ENCODE measurements at regions not wholly inside any gene's neighbourhood (a gene's known extent, or its start where the extent isn't known, plus 50 kb on each side); places are given as distances from the start of the nearest gene placed in this dataset.
A peak's percentile ranks its signal among the peaks of the same experiment; 100 is the strongest.

DNA sequence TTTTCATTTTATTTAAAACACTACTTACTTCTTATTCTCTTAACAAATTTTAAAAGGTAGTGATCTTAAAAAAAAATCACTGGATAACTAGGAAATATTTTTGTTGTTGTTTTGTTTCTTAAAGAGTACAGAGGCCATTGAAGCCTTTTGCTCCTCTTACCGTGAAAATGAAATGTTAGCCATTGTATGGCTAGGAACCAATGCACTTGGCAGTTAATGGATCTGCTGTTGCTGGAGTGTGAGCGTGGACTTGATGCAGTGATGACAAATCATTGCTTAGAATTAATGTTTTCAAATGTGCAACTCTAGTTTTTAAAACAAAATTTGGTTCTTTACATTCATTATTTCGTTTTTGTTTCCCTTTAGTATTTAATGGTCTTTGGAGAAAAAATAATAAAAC is 162.3 kb downstream of the HAUS1 start:
- H3K4me3 ChIP-seq: no peak overlapping the region
- no peaks in the 10 kb centered on the region for H3K36me3 ChIP-seq
- H3K27ac ChIP-seq: no peak overlapping the region
- no peak for DNase-seq
- no peaks in the 10 kb centered on the region for H3K27me3 ChIP-seq
- H3K9me3 ChIP-seq (replicated peaks): no peaks in the 10 kb centered on the region
- H3K4me1 ChIP-seq: no peaks in the 10 kb centered on the region

DNA sequence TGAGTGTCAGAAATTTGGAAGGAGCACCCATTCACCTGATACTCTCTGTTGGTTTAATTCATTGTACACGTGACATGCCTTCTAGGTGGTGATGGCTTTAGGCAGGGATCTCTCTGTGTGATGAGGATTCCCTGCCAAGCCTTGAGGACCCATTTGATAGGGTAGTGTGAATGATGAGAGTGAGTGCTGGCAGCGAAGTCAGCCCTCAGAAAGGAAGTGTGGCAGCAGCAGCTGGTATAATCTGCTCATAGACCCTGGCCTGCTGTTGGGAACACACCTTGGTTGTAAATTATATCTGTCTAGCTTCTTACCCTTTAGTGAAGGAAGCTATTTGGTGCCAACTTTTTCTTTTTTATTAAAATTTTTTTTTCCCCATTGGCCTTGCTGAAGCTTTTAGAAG is 164.5 kb downstream of the HAUS1 start:
- H3K36me3 ChIP-seq: no peaks in the 10 kb centered on the region
- H3K27me3 ChIP-seq: no peaks in the 10 kb centered on the region
- H3K4me3 ChIP-seq: no peak overlapping the region
- H3K4me1 ChIP-seq: no peaks in the 10 kb centered on the region
- H3K9me3 ChIP-seq (replicated peaks): no peaks in the 10 kb centered on the region
- DNase-seq: no peak
- no peak overlapping the region for H3K27ac ChIP-seq

DNA sequence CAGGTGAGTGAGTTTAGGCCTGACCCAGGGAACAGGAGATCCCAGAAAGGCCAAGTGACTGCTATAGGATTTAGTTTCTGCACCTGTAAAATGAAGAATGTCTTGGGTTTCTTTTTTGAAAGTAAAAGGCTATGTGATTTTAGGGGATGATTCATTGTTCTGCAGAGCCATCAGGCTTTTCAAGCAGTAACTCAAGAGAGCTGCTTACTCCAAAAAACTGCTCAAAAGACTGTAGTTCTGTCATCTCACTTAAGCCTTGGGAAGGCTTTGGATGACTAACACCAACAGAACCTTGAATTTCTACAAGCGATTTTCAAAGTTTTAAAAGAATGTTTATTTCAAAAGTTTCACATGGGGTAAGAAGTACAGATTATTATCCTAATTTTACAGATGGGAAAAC is 165.1 kb downstream of the HAUS1 start:
- Histone ChIP-seq H3K36me3 (no peaks in the 10 kb centered on the region), H3K27me3 (no peaks in the 10 kb centered on the region), H3K9me3 (replicated peaks) (no peaks in the 10 kb centered on the region), H3K4me3 (no peak overlapping the region), H3K4me1 (no peaks in the 10 kb centered on the region), H3K27ac (no peak overlapping the region)
- no peak for DNase-seq

DNA sequence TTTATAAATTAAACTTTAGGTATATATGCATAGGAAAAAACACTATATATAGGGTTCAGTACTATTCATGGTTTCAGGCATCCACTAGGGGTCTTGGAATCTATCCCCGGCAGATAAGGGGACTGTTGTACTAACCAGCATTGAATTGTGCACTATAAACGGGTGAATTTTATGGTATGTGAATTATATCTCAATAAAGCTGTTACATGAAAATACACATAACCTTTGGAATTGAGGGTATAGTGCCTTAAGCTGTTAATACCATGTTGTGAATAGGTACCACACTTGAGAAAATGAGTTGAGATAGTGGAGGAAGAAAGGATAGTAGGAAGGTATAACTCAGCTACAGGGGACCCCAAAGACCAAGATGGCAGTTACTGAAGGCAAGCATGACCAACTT is 167.3 kb downstream of the HAUS1 start:
- Histone ChIP-seq H3K36me3 (no peaks in the 10 kb centered on the region), H3K9me3 (replicated peaks) (no peaks in the 10 kb centered on the region), H3K4me1 (no peaks in the 10 kb centered on the region), H3K27ac (no peak overlapping the region), H3K4me3 (no peak overlapping the region), H3K27me3 (no peaks in the 10 kb centered on the region)
- no peak for DNase-seq

DNA sequence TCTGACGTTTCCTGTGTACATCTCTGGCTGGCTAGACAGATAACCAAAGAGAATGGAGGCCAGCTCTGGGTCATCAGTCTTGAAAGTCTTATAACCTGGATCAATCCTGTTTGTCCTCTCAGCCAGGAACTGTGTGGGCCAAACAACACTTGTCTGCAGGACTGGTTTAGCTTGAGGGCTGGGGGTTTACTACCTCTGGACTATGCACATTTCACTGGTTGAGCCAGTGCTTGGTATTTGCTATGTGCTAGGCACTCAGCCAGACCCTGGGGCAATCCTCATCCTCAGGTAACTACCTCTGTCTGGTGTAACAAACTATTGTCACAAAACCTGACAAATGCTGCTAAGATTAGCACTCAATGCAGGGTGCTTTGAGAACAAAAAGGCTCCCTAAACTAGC is 169.7 kb downstream of the HAUS1 start:
- DNase-seq: no peak
- Histone ChIP-seq H3K36me3 (no peaks in the 10 kb centered on the region), H3K4me3 (no peak overlapping the region), H3K27me3 (no peaks in the 10 kb centered on the region), H3K9me3 (replicated peaks) (no peaks in the 10 kb centered on the region), H3K27ac (no peak overlapping the region), H3K4me1 (no peaks in the 10 kb centered on the region)

DNA sequence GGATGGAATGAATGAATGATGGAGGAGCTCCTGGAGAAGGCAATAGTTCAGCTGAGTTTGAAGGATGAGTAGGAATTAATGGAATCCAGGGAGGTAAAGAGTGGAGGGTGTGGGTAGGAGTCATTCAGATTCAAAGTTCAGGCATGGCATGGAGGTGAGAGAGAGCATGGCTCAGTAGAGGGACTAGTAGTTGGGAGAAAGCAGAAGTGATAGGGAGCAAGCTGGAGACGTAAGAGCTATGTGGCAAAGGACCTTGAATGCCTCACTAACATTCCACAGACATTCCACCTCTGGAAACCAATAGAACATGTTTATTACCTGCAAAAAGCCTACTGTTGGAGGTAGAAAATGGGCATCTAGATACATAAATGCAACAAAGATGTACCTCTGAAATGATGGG is 170.1 kb downstream of the HAUS1 start:
- Histone ChIP-seq H3K9me3 (replicated peaks) (no peaks in the 10 kb centered on the region), H3K27ac (no peak overlapping the region), H3K4me1 (no peaks in the 10 kb centered on the region), H3K27me3 (no peaks in the 10 kb centered on the region), H3K4me3 (no peak overlapping the region), H3K36me3 (no peaks in the 10 kb centered on the region)
- DNase-seq: no peak

DNA sequence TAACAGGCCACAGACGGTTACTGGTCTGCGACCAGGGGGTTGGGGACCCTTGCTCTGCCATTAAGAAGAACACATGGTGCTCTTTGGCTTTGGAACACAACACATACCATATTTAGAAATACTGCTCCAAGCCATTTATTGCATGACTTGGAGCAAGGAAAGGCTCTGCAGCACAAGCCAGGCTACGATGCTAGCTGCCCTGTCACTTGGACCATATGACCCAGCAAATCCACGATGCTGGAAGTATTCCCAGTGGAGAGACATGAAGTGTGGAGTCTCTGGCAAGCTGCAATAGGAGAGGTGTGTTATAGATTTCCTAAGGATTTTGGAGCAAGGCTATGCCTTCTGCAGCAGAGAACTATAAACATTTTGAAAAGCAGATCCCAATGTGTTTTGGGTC is 171.2 kb downstream of the HAUS1 start:
- Histone ChIP-seq H3K4me1 (no peaks in the 10 kb centered on the region), H3K9me3 (replicated peaks) (no peaks in the 10 kb centered on the region), H3K36me3 (no peaks in the 10 kb centered on the region), H3K4me3 (no peak overlapping the region), H3K27ac (no peak overlapping the region), H3K27me3 (no peaks in the 10 kb centered on the region)
- no peak for DNase-seq

DNA sequence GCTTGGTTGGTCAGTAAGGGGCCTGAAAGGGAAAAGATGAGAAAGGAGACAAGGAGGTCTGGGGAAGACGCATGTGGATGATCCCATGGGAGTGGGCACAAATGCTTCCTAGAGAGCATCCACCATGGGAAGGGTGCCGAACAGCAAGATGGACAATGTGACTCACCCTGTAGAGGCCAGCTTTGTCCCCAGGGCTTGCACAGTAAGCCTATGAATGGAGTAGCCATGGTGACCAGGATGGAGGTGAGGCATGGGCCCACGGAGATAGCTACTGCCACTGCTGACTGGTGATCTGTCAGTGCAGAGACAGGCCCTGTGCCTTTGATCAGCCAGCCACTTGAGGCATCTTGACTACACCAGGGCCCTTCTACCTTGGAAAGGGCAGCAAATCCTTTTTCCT is 172.6 kb downstream of the HAUS1 start:
- H3K36me3 ChIP-seq: no peaks in the 10 kb centered on the region
- H3K4me3 ChIP-seq: no peak overlapping the region

DNA sequence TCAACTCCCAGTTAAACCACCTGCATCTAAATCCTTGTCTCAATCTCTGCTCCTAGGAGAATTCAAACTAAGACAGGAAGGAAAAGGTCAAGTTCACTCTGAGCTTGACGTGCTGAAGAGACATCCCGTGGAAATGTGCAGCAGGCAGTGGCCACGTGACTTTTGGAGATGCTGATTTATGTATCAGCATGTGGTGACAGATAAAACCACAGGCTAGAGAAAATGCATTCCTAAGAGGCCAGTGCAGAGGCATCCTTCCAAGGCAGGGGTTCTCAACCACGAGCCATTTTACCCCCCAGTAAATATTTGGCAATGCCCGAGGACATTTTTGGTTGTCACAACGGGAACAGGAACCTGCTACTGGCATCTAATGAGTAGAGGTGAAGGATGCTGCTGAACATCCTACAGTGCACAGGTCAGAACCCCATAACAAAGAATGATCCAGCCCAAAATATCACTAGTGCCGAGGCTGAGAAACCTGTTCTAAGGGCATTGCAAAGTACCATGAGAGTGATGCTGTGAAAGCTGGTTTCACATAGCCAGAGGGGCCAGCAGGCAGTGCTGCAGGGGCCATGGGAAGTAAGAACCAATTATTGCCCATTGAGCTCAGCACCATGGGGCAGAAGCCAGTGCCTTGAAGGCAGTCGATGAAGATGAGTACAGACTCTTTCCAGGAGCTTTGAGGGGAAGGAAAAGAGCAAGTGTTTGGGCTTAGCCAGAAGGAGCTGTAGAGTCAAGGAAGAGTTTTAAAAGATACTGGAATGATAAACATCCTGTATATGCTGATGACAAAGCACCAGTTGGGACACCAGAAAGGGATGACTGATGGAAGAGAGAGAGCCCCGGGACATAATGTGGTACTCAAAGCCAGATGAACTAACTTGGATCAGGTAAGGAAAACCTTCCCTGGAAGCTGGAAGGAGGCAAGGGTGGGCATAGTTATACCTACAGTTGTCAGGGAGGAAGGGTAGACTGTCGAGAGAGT is 174.6 kb downstream of the HAUS1 start:
- no peak for DNase-seq
- Histone ChIP-seq H3K9me3 (replicated peaks) (no peaks in the 10 kb centered on the region), H3K4me1 (peaks cover 4% of the 10 kb centered on the region; the same call in 1 of the 2 replicates), H3K4me3 (no peak overlapping the region), H3K27me3 (no peaks in the 10 kb centered on the region), H3K27ac (no peak overlapping the region), H3K36me3 (no peaks in the 10 kb centered on the region)

More for the DNA sequence above, 172.6 kb downstream of the HAUS1 start:
- DNase-seq: no peak
- no peaks in the 10 kb centered on the region for H3K9me3 ChIP-seq (replicated peaks)
- H3K27me3 ChIP-seq: no peaks in the 10 kb centered on the region
- no peaks in the 10 kb centered on the region for H3K4me1 ChIP-seq
- H3K27ac ChIP-seq: no peak overlapping the region

DNA sequence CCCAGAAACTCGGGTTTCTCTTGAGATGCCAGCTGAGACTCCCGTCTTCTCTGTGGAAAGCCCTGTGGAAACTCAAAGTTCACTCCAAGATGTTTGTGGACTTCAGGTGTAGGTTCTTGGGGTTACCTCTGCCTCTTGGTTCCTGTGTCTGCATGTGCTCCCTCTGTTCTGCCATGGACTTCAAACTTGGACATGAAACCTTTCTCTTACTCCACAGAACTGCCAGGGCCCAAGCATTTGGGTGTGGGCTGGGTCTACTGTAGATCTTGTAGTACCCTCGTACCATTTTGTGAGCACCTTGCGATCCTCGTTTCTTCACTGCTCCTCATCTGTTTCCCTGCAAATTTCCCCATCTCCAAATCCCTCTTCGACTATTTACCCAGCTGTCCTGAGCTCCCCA is 175.5 kb downstream of the HAUS1 start:
- Histone ChIP-seq H3K4me1 (peaks cover 8% of the 10 kb centered on the region), H3K27me3 (no peaks in the 10 kb centered on the region), H3K9me3 (replicated peaks) (no peaks in the 10 kb centered on the region), H3K4me3 (no peak overlapping the region), H3K27ac (no peak overlapping the region), H3K36me3 (no peaks in the 10 kb centered on the region)
- DNase-seq: no peak

DNA sequence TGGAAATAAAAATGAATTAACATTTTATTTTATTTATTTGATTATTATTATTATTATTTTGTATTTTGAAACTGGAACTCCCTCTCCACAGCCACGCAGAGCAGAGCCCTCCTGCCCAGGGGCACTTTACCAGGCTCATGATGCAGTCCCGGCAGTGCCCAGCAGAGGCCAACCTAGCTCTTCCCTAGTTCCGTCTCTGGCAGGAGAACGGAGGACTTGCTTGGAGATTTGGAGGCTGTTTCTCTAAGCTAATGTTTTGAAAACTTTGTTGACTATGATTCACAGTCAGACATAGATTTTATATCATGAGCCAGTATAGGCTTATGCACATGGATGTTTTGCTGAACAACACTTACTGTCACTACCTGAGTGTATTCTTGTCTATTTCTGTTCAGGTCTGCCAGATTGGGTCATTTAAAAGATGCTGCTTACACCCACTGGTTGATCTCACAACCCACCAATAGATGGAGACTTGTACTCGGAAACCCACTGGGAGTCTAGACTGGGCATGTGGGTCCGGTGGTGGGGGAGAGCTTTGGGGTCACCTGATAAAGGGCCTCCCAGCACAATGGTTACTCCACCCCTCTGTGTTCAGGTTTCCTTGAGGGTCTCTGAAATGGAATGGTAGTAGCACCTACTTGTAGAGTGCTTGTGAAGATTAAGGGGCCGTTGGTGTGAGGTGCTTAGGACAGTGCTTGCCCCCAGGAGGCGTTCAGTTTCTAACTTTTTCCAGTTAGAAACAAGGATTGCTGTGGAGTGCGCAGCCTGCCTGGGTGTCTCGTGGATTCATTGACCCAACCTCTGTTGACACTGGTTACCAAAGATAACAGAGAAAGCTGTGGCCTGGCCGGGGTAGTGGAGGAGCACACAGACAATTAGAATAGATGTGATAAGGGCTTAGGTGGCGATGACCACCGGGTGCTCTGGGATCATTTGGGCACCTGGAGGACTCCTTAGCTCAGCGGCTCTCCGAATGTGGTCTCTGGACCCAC is 177.3 kb downstream of the HAUS1 start:
- no peaks in the 10 kb centered on the region for H3K9me3 ChIP-seq (replicated peaks)
- H3K4me1 ChIP-seq: peaks cover 8% of the 10 kb centered on the region
- H3K27me3 ChIP-seq: no peaks in the 10 kb centered on the region
- no peak overlapping the region for H3K27ac ChIP-seq
- DNase-seq: peak; percentile 56 to 78
- H3K36me3 ChIP-seq: no peaks in the 10 kb centered on the region
- no peak overlapping the region for H3K4me3 ChIP-seq

DNA sequence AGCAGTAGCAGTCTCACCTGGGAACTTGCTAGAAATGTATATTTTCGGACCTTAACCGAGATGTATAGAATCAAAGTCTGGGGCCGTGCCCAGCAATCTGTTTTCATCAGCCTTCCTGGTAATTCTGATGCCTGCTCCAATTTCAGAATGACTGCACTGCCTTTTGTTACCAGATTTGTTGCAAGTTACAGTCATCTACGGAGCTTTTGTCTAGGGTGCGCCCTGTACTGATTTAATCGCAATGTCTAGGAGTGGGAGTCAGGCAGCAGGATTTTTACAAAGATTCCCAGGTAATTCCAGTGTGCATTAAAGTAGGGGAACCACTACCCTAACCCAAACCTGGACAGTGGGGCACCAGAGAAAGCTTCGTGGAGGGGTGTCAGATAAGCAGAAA is 178.0 kb downstream of the HAUS1 start:
- Histone ChIP-seq H3K36me3 (no peaks in the 10 kb centered on the region), H3K27me3 (no peaks in the 10 kb centered on the region), H3K27ac (no peak overlapping the region), H3K4me3 (no peak overlapping the region), H3K9me3 (replicated peaks) (no peaks in the 10 kb centered on the region), H3K4me1 (peaks cover 8% of the 10 kb centered on the region)
- no peak for DNase-seq

DNA sequence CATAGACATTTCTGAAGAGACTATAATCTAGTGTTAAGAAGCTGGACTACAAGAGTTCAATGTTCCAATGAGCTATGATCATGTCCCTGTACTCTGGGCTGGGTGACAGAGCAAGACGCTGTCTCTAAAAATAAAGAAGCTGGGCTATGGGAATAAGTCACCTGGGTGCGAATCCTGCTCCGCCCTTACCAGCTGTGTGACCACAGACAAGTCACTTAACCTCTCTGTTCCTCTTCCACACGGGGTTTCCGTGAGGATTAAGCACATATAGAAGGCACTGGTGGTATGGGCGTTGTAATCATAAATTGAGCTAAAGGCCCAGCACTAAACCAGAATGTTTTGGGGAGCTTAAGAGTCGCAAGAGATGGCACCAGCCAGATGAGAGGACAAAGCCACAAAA is 178.5 kb downstream of the HAUS1 start:
- Histone ChIP-seq H3K9me3 (replicated peaks) (no peaks in the 10 kb centered on the region), H3K27ac (no peak overlapping the region), H3K27me3 (no peaks in the 10 kb centered on the region), H3K4me3 (no peak overlapping the region), H3K4me1 (peaks cover 8% of the 10 kb centered on the region), H3K36me3 (no peaks in the 10 kb centered on the region)
- DNase-seq: no peak

DNA sequence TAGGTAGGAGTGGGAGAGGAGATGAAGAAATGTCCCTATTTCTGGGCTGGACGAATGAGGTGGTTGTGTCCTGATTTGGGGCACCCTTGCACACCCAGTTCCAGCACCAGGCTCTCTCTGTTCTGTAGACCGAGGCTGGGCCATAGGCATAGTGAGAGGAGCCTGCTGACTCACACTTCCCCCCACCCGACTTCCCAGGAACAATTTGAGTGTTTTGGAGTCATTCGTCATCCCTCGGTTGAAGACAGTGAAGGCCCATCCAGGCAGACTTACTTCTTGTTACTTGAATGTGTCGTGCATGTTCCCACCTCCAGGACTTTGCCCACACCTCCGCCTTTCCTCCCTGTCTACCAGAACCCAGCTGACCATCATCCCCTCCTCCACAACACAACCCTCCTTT is 179.1 kb downstream of the HAUS1 start:
- no peak for DNase-seq
- peaks cover 8% of the 10 kb centered on the region for H3K4me1 ChIP-seq
- H3K4me3 ChIP-seq: no peak overlapping the region

DNA sequence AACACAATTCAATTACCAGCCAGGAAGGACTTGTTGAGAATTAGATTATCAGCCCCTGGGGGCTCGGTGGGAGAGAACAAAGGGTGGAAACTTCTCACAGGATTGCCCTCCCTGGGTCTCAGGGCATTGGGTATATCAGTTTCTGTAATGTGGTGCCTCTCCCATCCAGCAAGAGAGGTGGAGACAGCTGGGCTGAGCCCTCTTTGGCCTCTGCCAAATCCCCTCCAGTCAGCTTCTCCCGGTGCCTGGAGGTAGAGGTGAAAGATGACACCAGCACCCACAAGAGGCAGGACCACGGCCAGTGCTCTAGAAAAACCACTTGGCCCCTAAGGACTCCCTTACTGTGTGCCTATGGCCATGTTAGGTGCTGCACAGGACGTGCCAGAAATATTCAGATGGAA is 179.7 kb downstream of the HAUS1 start:
- H3K27me3 ChIP-seq: no peaks in the 10 kb centered on the region
- DNase-seq: peak; percentile 79 to 86
- H3K36me3 ChIP-seq: no peaks in the 10 kb centered on the region
- H3K4me3 ChIP-seq: no peak overlapping the region
- H3K4me1 ChIP-seq: peaks cover 8% of the 10 kb centered on the region
- no peak overlapping the region for H3K27ac ChIP-seq
- no peaks in the 10 kb centered on the region for H3K9me3 ChIP-seq (replicated peaks)

More for the DNA sequence above, 179.1 kb downstream of the HAUS1 start:
- Histone ChIP-seq H3K36me3 (no peaks in the 10 kb centered on the region), H3K9me3 (replicated peaks) (no peaks in the 10 kb centered on the region), H3K27ac (no peak overlapping the region), H3K27me3 (no peaks in the 10 kb centered on the region)

All from SJCRH30 (cell line).